Endodermal cell (in vitro differentiated cells): ENCODE measurements at regions not wholly inside any gene's neighbourhood (a gene's known extent, or its start where the extent isn't known, plus 50 kb on each side); places are given as distances from the start of the nearest gene placed in this dataset.
A peak's percentile ranks its signal among the peaks of the same experiment; 100 is the strongest.

ENCODE experiments used
- DNase-seq: peaks from one replicate; pipeline ENCODE4 v3.0.0-alpha.2; 2017
- H3K27ac ChIP-seq: 2 replicates; pipeline ENCODE4 v1.5.1; 2013; ENCODE audit warnings: mild to moderate bottlenecking, low read depth, low read length, moderate library complexity
- H3K27me3 ChIP-seq: 2 replicates; pipeline ENCODE4 v1.6.1; 2013; ENCODE audit warnings: mild to moderate bottlenecking, low read length, moderate library complexity; ENCODE audit not compliant: insufficient read depth, control insufficient read depth, poor library complexity, severe bottlenecking
- H3K36me3 ChIP-seq: 2 replicates; pipeline ENCODE4 v1.7.0; 2013; ENCODE audit warnings: mild to moderate bottlenecking, low read length, moderate library complexity; ENCODE audit not compliant: control insufficient read depth, insufficient read depth
- H3K4me1 ChIP-seq: one replicate; pipeline ENCODE4 v1.7.0; 2013; ENCODE audit warnings: low read length; ENCODE audit not compliant: control insufficient read depth, insufficient read depth
- H3K4me3 ChIP-seq: 2 replicates; pipeline ENCODE4 v1.5.1; 2013; ENCODE audit warnings: mild to moderate bottlenecking, low read length, moderate library complexity
- H3K9ac ChIP-seq: 2 replicates; pipeline ENCODE4 v1.6.1; 2013; ENCODE audit warnings: mild to moderate bottlenecking, low read length, moderate library complexity; ENCODE audit not compliant: poor library complexity, severe bottlenecking; ENCODE audit errors: extremely low read depth
- H3K9me3 ChIP-seq: 2 replicates; pipeline ENCODE4 v1.6.1; 2013; ENCODE audit warnings: mild to moderate bottlenecking, low read length, moderate library complexity; ENCODE audit not compliant: control insufficient read depth
- H3K27ac Mint-ChIP-seq: 2 replicates; pipeline ENCODE4 v1.8.0; 2020; ENCODE audit warnings: mixed read lengths
- H3K27me3 Mint-ChIP-seq: 2 replicates; pipeline ENCODE4 v1.8.0; 2021; ENCODE audit warnings: mild to moderate bottlenecking, mixed read lengths; ENCODE audit not compliant: insufficient read depth
- H3K36me3 Mint-ChIP-seq: 2 replicates; pipeline ENCODE4 v1.8.0; 2020; ENCODE audit warnings: low read depth, mixed read lengths
- H3K4me1 Mint-ChIP-seq: 2 replicates; pipeline ENCODE4 v1.8.0; 2020; ENCODE audit warnings: mixed read lengths
- H3K4me3 Mint-ChIP-seq: 2 replicates; pipeline ENCODE4 v1.8.0; 2020; ENCODE audit warnings: mild to moderate bottlenecking, moderate library complexity, mixed read lengths
- H3K9me3 Mint-ChIP-seq: 2 replicates; pipeline ENCODE4 v1.8.0; 2020; ENCODE audit warnings: mild to moderate bottlenecking, mixed read lengths
- WGBS, 2 experiments: methylation state at CpG; one replicate each; pipeline versions ENCODE4 v1.1.5 to v1.1.7; 2013; ENCODE audit warnings: missing lambda C conversion rate in 2 of 2, mixed read lengths in 1 of 2; ENCODE audit not compliant: insufficient coverage in 1 of 2, insufficient read length in 1 of 2; 5-methylcytosine and 5-hydroxymethylcytosine counted together
- TF ChIP-seq, protein P1 (sequence below): fragments of 200-600 bp; sonication (generic); conservative IDR thresholded peaks from 2 replicates; pipeline ENCODE4 v1.5.0; 2021; ENCODE audit warnings: antibody characterized with exemption, mild to moderate bottlenecking

DNA sequence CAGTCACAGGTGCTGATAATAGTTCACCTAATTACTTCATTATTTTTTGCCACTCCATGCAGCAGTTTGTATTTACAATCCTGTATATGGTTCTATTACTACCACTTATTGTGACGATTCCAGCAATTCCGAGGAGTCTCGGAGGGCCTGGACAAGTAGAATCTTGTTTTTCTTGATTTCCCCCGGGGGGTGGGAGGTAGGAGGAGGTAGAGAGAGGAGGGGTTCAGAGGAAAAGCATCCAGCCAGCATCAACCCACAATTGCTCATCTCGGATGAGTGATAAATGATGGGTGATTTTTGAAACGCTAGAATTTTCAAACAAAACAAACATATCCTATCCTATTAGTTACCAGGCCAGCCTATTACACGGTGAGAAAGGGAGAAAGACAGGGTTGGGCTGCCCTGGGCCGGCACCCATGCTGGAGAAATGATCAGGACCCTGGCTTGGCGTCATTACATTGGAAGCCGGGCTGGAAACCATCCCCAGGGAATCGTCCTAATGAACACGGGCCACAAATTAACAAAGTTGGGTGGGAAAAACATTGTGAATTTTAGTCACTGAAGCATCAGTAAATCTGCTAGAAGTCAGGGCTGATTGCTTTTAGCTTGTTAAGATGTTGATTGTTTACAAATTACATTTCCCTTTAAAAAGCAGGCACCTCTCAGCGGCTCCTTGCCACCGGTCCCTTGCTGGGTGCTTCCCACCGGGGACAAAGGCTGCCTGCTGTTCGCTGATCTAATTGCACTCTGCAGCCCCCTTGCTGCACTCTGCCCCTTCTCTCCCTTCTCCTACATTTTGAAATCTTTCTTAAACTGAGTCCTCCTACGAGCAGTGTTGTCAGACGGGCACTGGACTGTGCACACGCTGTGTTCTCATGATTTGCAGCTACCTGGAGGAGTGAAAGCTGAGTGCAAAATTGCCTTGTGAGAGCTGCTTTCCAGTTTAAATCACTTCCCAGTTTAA is 95.5 kb downstream of the FAM204A start:
- DNase-seq, result peak; percentile 59
- Histone ChIP-seq H3K9me3 (no peaks in the 10 kb centered on the region), H3K4me1 (peaks cover 5% of the 10 kb centered on the region), H3K36me3 (no peaks in the 10 kb centered on the region), H3K27ac (no peak overlapping the region), H3K27me3 (peaks cover 99% of the 10 kb centered on the region), H3K9ac (no peak overlapping the region), H3K4me3 (no peak overlapping the region)
- Mint-ChIP-seq H3K4me3 (peak overlapping the region; percentile 7), H3K9me3 (no peaks in the 10 kb centered on the region), H3K27ac (no peak overlapping the region), H3K36me3 (no peaks in the 10 kb centered on the region), H3K27me3 (peaks cover 99% of the 10 kb centered on the region), H3K4me1 (peaks cover 16% of the 10 kb centered on the region)
- TF ChIP-seq, protein P1, sequence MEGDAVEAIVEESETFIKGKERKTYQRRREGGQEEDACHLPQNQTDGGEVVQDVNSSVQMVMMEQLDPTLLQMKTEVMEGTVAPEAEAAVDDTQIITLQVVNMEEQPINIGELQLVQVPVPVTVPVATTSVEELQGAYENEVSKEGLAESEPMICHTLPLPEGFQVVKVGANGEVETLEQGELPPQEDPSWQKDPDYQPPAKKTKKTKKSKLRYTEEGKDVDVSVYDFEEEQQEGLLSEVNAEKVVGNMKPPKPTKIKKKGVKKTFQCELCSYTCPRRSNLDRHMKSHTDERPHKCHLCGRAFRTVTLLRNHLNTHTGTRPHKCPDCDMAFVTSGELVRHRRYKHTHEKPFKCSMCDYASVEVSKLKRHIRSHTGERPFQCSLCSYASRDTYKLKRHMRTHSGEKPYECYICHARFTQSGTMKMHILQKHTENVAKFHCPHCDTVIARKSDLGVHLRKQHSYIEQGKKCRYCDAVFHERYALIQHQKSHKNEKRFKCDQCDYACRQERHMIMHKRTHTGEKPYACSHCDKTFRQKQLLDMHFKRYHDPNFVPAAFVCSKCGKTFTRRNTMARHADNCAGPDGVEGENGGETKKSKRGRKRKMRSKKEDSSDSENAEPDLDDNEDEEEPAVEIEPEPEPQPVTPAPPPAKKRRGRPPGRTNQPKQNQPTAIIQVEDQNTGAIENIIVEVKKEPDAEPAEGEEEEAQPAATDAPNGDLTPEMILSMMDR, result peak; percentile 11
- WGBS, 2 experiments, result 20 to 29% methylated on average over 10 to 17 of the region's 19 CpGs

DNA sequence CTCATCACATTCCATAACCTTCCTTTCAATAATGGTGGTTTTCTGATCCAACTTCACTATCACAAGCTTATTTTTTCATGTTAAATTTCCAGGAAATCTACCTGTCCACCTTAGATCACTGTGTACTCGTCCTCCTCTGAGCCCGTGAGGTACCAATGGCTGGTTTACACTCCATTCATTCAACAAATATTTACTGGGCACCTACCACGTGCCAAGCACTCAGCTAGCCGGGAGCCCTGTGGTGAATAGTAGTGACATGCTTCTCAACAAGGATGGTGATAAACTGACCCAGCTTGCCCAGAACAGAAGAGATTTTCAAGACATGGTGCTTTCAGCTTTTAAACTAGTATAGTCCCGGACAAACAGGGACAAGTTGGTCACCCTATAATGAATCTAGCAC is 98.2 kb downstream of the FAM204A start:
- Histone ChIP-seq H3K4me1 (peaks cover 5% of the 10 kb centered on the region), H3K27me3 (peaks cover 95% of the 10 kb centered on the region)
- H3K27me3 Mint-ChIP-seq, result peaks cover 96% of the 10 kb centered on the region

DNA sequence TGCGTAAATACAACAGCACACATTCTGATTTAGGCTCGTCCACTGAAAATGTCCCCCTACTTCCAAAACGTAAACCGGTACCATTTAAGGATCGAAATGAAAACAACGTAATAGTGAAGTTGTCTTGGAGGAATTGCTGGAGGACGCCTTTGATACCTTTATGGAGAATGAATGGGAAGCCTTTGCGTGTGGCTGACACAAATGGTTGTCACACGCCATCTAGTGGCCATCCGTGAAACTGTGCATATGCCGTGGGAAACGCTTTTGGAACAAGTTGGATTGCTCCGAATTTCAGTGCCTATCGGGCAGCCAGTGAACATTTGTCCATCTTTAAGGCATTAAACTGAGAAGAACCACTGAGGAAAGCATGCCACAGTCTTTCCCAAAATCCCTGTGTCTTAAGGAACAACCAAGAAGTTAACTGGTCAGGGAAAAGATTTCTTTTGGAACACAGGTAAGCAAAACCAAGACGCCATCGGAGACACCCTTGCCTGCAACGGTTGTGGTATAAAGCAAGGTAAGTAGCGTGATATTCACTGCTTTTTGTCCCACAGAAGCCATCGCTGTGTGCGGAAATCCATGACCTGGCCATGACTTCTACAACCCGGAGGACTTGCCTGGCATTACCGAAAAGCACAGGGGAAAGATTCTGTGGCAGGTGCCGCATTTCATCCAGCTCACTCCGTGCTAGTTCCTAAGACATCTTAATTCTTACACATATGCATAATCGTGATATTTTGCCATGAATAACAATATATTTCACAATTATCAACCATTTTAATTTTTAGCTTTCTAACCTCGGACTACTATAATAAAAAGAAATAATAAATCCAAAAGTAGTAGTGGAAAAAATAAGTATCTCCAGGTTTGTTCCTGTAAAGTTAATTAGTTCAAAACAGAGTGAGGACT is 100.6 kb downstream of the FAM204A start:
- WGBS, 2 experiments, result 34 to 41% methylated on average over 19 to 25 of the region's 26 CpGs

More for the DNA sequence above, 98.2 kb downstream of the FAM204A start:
- DNase-seq, result no peak
- Mint-ChIP-seq H3K4me1 (peaks cover 22% of the 10 kb centered on the region), H3K27ac (no peak overlapping the region), H3K4me3 (no peak overlapping the region), H3K9me3 (no peaks in the 10 kb centered on the region), H3K36me3 (no peaks in the 10 kb centered on the region)
- Histone ChIP-seq H3K4me3 (no peak overlapping the region), H3K9me3 (no peaks in the 10 kb centered on the region), H3K36me3 (no peaks in the 10 kb centered on the region), H3K27ac (no peak overlapping the region), H3K9ac (no peak overlapping the region)
- TF ChIP-seq, protein P1, result no peak
- 87 to 88% methylated on average over 3 to 5 of the region's 5 CpGs for WGBS, 2 experiments

More for the DNA sequence above, 100.6 kb downstream of the FAM204A start:
- Mint-ChIP-seq H3K27me3 (peaks cover 92% of the 10 kb centered on the region), H3K36me3 (no peaks in the 10 kb centered on the region), H3K9me3 (no peaks in the 10 kb centered on the region), H3K27ac (no peak overlapping the region), H3K4me1 (peaks cover 18% of the 10 kb centered on the region), H3K4me3 (no peak overlapping the region)
- peak; percentile 94 for DNase-seq
- no peaks in the 10 kb centered on the region for H3K4me1 ChIP-seq
- no peak overlapping the region for H3K27ac ChIP-seq
- H3K27me3 ChIP-seq, result peaks cover 78% of the 10 kb centered on the region
- H3K9me3 ChIP-seq, result no peaks in the 10 kb centered on the region
- no peaks in the 10 kb centered on the region for H3K36me3 ChIP-seq
- H3K9ac ChIP-seq, result no peak overlapping the region
- TF ChIP-seq, protein P1, result peak; percentile 98
- no peak overlapping the region for H3K4me3 ChIP-seq
